ENCODE measurements at regions not wholly inside any gene's neighbourhood (a gene's known extent, or its start where the extent isn't known, plus 50 kb on each side); places are given as distances from the start of the nearest gene placed in this dataset.

GRCh38 chr12:115109863-115110262, 425.9 kb upstream of the TBX3 start:
- no peak for TF ChIP-seq PKNOX1 (IDR thresholded peaks at IDR 0.05)
- no peak for TF ChIP-seq BHLHE40 (IDR thresholded peaks at IDR 0.05; ENCODE audit: borderline replicate concordance)
- no peak for TF ChIP-seq TARDBP (IDR thresholded peaks at IDR 0.05)
